HG02852 (cell line): ENCODE measurements at regions not wholly inside any gene's neighbourhood (a gene's known extent, or its start where the extent isn't known, plus 50 kb on each side); places are given as distances from the start of the nearest gene placed in this dataset.

Experiments used
- ATAC-seq: cut with Tn5 transposase; IDR thresholded peaks from one replicate; pipeline ENCODE4 v1.9.1; 2021; ENCODE audit warnings: mild to moderate bottlenecking, moderate library complexity; ENCODE audit not compliant: unreplicated experiment

GRCh38 chr3:106792716-106793115, 584.5 kb upstream of the CCDC54 start:
- no peak for ATAC-seq

GRCh38 chr3:106794442-106794841, 582.8 kb upstream of the CCDC54 start:
- ATAC-seq = no peak

GRCh38 chr3:106795553-106795952, 581.7 kb upstream of the CCDC54 start:
- ATAC-seq = no peak

GRCh38 chr3:106797461-106797860, 579.8 kb upstream of the CCDC54 start:
- no peak for ATAC-seq

- ATAC-seq = no peak
These were observed 571.6 kb upstream of the CCDC54 start for GRCh38 chr3:106805625-106806024.

GRCh38 chr3:106806964-106807363, 570.3 kb upstream of the CCDC54 start:
- no peak for ATAC-seq

GRCh38 chr3:106809041-106809440, 568.2 kb upstream of the CCDC54 start:
- ATAC-seq = no peak

GRCh38 chr3:106809623-106810299, 567.5 kb upstream of the CCDC54 start:
- ATAC-seq = no peak

GRCh38 chr3:106810300-106810875, 566.9 kb upstream of the CCDC54 start:
- no peak for ATAC-seq

GRCh38 chr3:106811376-106811775, 565.9 kb upstream of the CCDC54 start:
- ATAC-seq = no peak

- no peak for ATAC-seq
These were observed 563.5 kb upstream of the CCDC54 start for GRCh38 chr3:106813742-106814141.

- no peak for ATAC-seq
These were observed 563.0 kb upstream of the CCDC54 start for GRCh38 chr3:106814231-106814630.

- ATAC-seq = no peak
These were observed 560.4 kb upstream of the CCDC54 start for GRCh38 chr3:106816838-106817237.

- ATAC-seq = no peak
These were observed 559.5 kb upstream of the CCDC54 start for GRCh38 chr3:106817706-106818105.

GRCh38 chr3:106819440-106819839, 557.8 kb upstream of the CCDC54 start:
- ATAC-seq = no peak

- no peak for ATAC-seq
These were observed 556.4 kb upstream of the CCDC54 start for GRCh38 chr3:106820726-106821362.

GRCh38 chr3:106821801-106822200, 555.4 kb upstream of the CCDC54 start:
- ATAC-seq = no peak

GRCh38 chr3:106822204-106822603, 555.0 kb upstream of the CCDC54 start:
- no peak for ATAC-seq

GRCh38 chr3:106823701-106824100, 553.5 kb upstream of the CCDC54 start:
- ATAC-seq = no peak

GRCh38 chr3:106824856-106825255, 552.4 kb upstream of the CCDC54 start:
- no peak for ATAC-seq

- ATAC-seq = no peak
These were observed 551.2 kb upstream of the CCDC54 start for GRCh38 chr3:106825962-106826605.

GRCh38 chr3:106826791-106827311, 550.4 kb upstream of the CCDC54 start:
- peak; percentile 66 for ATAC-seq
